NCI-H128 (cell line): ENCODE measurements at regions not wholly inside any gene's neighbourhood (a gene's known extent, or its start where the extent isn't known, plus 50 kb on each side); places are given as distances from the start of the nearest gene placed in this dataset.
"Not testable (repeated sequence)": the region's sequence is repeated elsewhere in the genome, so short reads cannot be mapped to it uniquely, and the experiment has no call there.

Experiments used
- DNase-seq: peaks from one replicate; lab custom pipeline; 2025; ENCODE audit not compliant: unreplicated experiment; lab: John Stamatoyannopoulos, UW

GRCh38 chr6:167470101-167470835, 145.4 kb downstream of the TTLL2 start:
- DNase-seq, result no peak

GRCh38 chr6:167470836-167471547, 146.1 kb downstream of the TTLL2 start:
- no peak for DNase-seq

- no peak for DNase-seq
Measured at GRCh38 chr6:167471548-167471930, 146.7 kb downstream of the TTLL2 start.

- no peak for DNase-seq
Measured at GRCh38 chr6:167472148-167472547, 147.3 kb downstream of the TTLL2 start.

- DNase-seq, result no peak
Measured at GRCh38 chr6:167472880-167473279, 148.0 kb downstream of the TTLL2 start.

GRCh38 chr6:167474171-167474570, 149.3 kb downstream of the TTLL2 start:
- no peak for DNase-seq

GRCh38 chr6:167474725-167475124, 149.8 kb downstream of the TTLL2 start:
- no peak for DNase-seq

GRCh38 chr6:167475947-167476346, 151.1 kb downstream of the TTLL2 start:
- peak; percentile 9 for DNase-seq

- DNase-seq, result no peak
Measured at GRCh38 chr6:167476844-167477595, 152.1 kb downstream of the TTLL2 start.

- DNase-seq, result no peak
Measured at GRCh38 chr6:167477688-167478087, 152.8 kb downstream of the TTLL2 start.

- no peak for DNase-seq
Measured at GRCh38 chr6:167479301-167479700, 154.4 kb downstream of the TTLL2 start.

GRCh38 chr6:167479901-167480648, 155.2 kb downstream of the TTLL2 start:
- DNase-seq, result no peak

GRCh38 chr6:167481307-167481926, 156.5 kb downstream of the TTLL2 start:
- no peak for DNase-seq

- not testable (repeated sequence) for DNase-seq
Measured at GRCh38 chr6:167482801-167483200, 157.9 kb downstream of the TTLL2 start.

GRCh38 chr6:167485186-167485978, 160.5 kb downstream of the TTLL2 start:
- no peak for DNase-seq

GRCh38 chr6:167487749-167488664, 163.1 kb downstream of the TTLL2 start:
- DNase-seq, result no peak

- DNase-seq, result no peak
Measured at GRCh38 chr6:167491438-167492099, 166.7 kb downstream of the TTLL2 start.

GRCh38 chr6:167492100-167492449, 167.2 kb downstream of the TTLL2 start:
- DNase-seq, result no peak
